PC-3 (cell line): ENCODE measurements at regions not wholly inside any gene's neighbourhood (a gene's known extent, or its start where the extent isn't known, plus 50 kb on each side); places are given as distances from the start of the nearest gene placed in this dataset.

Source experiments
- CTCF ChIP-seq: fragments of 300-600 bp; sonication (generic); conservative IDR thresholded peaks from 2 replicates; pipeline ENCODE4 v1.5.1; 2017; ENCODE audit warnings: antibody characterized with exemption, low read depth, mild to moderate bottlenecking, low read length
- EZH2 ChIP-seq: fragments of 300-600 bp; sonication (generic); IDR thresholded peaks from one replicate; pipeline ENCODE4 v1.6.1; 2017; ENCODE audit warnings: antibody characterized with exemption, mild to moderate bottlenecking, low read length; ENCODE audit not compliant: unreplicated experiment

GRCh38 chr3:80889535-80889934 lies 871.9 kb downstream of the GBE1 start:
- no peak for TF ChIP-seq CTCF
- TF ChIP-seq EZH2, result no peak
